ENCODE measurements at regions not wholly inside any gene's neighbourhood (a gene's known extent, or its start where the extent isn't known, plus 50 kb on each side); places are given as distances from the start of the nearest gene placed in this dataset.

- Mint-ChIP-seq H3K9me3 (no peaks in the 10 kb centered on the region), H3K4me3 (no peak overlapping the region), H3K27ac (ENCODE audit: low read depth) (no peak overlapping the region), H3K36me3 (ENCODE audit: insufficient read depth) (no peaks in the 10 kb centered on the region), H3K4me1 (peaks cover 4% of the 10 kb centered on the region), H3K27me3 (no peaks in the 10 kb centered on the region)
- DNase-seq (ENCODE audit: low spot score in 2 of 2): no peak
- ATAC-seq (replicated peaks; ENCODE audit: extremely low read depth, poor library complexity, severe bottlenecking): no peak
Measured at GRCh38 chr14:89649451-89650075, 232.5 kb upstream of the FOXN3 start.

- H3K4me3 Mint-ChIP-seq: no peak overlapping the region
- no peaks in the 10 kb centered on the region for H3K9me3 Mint-ChIP-seq
- H3K4me1 Mint-ChIP-seq: peaks cover 4% of the 10 kb centered on the region
- ATAC-seq (replicated peaks; ENCODE audit: extremely low read depth, poor library complexity, severe bottlenecking) (no peak), DNase-seq (ENCODE audit: low spot score in 2 of 2) (no peak)
- no peak overlapping the region for H3K27ac Mint-ChIP-seq (ENCODE audit: low read depth)
- H3K27me3 Mint-ChIP-seq: no peaks in the 10 kb centered on the region
- no peaks in the 10 kb centered on the region for H3K36me3 Mint-ChIP-seq (ENCODE audit: insufficient read depth)
Measured at GRCh38 chr14:89648924-89649323, 231.9 kb upstream of the FOXN3 start.

DNA sequence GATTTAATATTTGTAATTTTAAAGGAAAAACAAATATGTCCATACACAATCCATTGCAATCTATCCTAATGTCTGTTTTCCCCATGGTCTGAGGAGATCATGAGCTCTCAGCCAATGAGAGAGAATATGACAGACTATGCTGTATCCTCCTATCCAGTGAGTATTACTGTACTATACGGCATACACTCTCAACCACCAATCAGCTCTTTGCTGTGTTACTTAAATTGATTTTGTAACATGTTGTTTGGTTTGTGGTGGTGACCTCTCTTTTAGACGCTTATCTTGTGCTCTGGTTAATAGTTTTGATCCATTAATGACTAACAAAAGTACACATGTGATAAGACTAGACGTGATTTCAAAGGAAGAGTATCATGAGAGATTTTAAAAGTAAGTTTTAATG, 231.5 kb upstream of the FOXN3 start:
- H3K4me3 Mint-ChIP-seq: no peak overlapping the region
- H3K4me1 Mint-ChIP-seq: peaks cover 4% of the 10 kb centered on the region
- H3K9me3 Mint-ChIP-seq: no peaks in the 10 kb centered on the region
- ATAC-seq (replicated peaks; ENCODE audit: extremely low read depth, poor library complexity, severe bottlenecking): no peak
- H3K36me3 Mint-ChIP-seq (ENCODE audit: insufficient read depth): no peaks in the 10 kb centered on the region
- H3K27me3 Mint-ChIP-seq: no peaks in the 10 kb centered on the region
- H3K27ac Mint-ChIP-seq (ENCODE audit: low read depth): no peak overlapping the region
- no peak for DNase-seq (ENCODE audit: low spot score in 2 of 2)

GRCh38 chr14:89646971-89647370, 229.9 kb upstream of the FOXN3 start:
- no peak overlapping the region for H3K4me3 Mint-ChIP-seq
- no peak for ATAC-seq (replicated peaks; ENCODE audit: extremely low read depth, poor library complexity, severe bottlenecking)
- no peaks in the 10 kb centered on the region for H3K9me3 Mint-ChIP-seq
- no peak overlapping the region for H3K27ac Mint-ChIP-seq (ENCODE audit: low read depth)
- no peak for DNase-seq (ENCODE audit: low spot score in 2 of 2)
- peaks cover 1% of the 10 kb centered on the region for H3K36me3 Mint-ChIP-seq (ENCODE audit: insufficient read depth)
- H3K27me3 Mint-ChIP-seq: no peaks in the 10 kb centered on the region
- peaks cover 4% of the 10 kb centered on the region for H3K4me1 Mint-ChIP-seq

DNA sequence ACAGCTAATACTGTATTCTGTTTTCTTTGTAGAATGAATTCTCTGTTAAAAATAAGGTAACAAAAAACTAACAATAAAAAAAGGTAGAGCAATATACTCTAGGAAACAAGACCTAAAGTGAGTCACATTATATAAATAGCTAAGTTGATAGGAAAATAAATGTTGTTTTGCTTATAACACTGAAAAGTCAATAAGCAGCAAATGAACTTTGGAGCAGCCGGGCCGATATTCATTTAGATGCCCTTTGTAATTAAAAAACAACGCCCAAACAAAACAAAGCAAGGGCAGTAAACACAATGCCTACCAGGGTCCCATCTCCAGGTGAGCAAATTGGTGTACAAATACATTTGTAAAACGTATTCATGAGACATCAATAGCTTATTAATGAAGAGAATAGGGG, 227.6 kb upstream of the FOXN3 start:
- Mint-ChIP-seq H3K4me1 (peaks cover 17% of the 10 kb centered on the region), H3K27me3 (no peaks in the 10 kb centered on the region), H3K27ac (ENCODE audit: low read depth) (no peak overlapping the region), H3K36me3 (ENCODE audit: insufficient read depth) (peaks cover 1% of the 10 kb centered on the region), H3K4me3 (no peak overlapping the region), H3K9me3 (no peaks in the 10 kb centered on the region)
- DNase-seq (ENCODE audit: low spot score in 2 of 2): no peak
- no peak for ATAC-seq (replicated peaks; ENCODE audit: extremely low read depth, poor library complexity, severe bottlenecking)

- Mint-ChIP-seq H3K9me3 (no peaks in the 10 kb centered on the region), H3K4me3 (peak overlapping the region; percentile 49), H3K27ac (ENCODE audit: low read depth) (peak overlapping the region; percentile 63), H3K4me1 (peaks cover 28% of the 10 kb centered on the region), H3K27me3 (no peaks in the 10 kb centered on the region), H3K36me3 (ENCODE audit: insufficient read depth) (peaks cover 2% of the 10 kb centered on the region)
- DNase-seq (ENCODE audit: low spot score in 2 of 2): no peak
- ATAC-seq (replicated peaks; ENCODE audit: extremely low read depth, poor library complexity, severe bottlenecking): peak; percentile 77
Measured at GRCh38 chr14:89641495-89642175, 224.6 kb upstream of the FOXN3 start.

GRCh38 chr14:89640141-89640540, 223.1 kb upstream of the FOXN3 start:
- Mint-ChIP-seq H3K27me3 (no peaks in the 10 kb centered on the region), H3K4me1 (peaks cover 28% of the 10 kb centered on the region), H3K27ac (ENCODE audit: low read depth) (peak overlapping the region; percentile 42), H3K9me3 (no peaks in the 10 kb centered on the region), H3K36me3 (ENCODE audit: insufficient read depth) (peaks cover 2% of the 10 kb centered on the region), H3K4me3 (no peak overlapping the region)
- no peak for ATAC-seq (replicated peaks; ENCODE audit: extremely low read depth, poor library complexity, severe bottlenecking)
- DNase-seq (ENCODE audit: low spot score in 2 of 2): no peak

DNA sequence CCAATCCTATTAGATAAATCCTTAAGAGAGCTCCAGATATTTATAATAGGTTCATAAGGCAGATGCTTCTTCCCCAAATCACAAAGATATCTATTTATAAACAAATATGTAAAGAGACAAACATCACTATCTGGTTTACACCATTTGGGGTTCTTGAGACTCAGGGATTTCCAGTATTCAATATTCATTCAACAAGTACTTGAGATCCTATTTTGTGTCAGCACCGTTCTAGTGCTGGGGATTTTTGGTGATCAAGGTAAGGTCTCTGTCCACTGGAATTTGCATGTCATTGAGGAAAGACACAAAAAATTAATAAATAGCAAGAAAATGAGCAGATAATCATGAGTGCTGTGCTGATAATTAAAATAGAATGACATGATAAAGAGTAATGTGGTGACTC, 222.7 kb upstream of the FOXN3 start:
- no peaks in the 10 kb centered on the region for H3K27me3 Mint-ChIP-seq
- no peak for DNase-seq (ENCODE audit: low spot score in 2 of 2)
- H3K4me1 Mint-ChIP-seq: peaks cover 28% of the 10 kb centered on the region
- no peak overlapping the region for H3K4me3 Mint-ChIP-seq
- peak overlapping the region; percentile 42 for H3K27ac Mint-ChIP-seq (ENCODE audit: low read depth)
- H3K9me3 Mint-ChIP-seq: no peaks in the 10 kb centered on the region
- ATAC-seq (replicated peaks; ENCODE audit: extremely low read depth, poor library complexity, severe bottlenecking): no peak
- peaks cover 2% of the 10 kb centered on the region for H3K36me3 Mint-ChIP-seq (ENCODE audit: insufficient read depth)

DNA sequence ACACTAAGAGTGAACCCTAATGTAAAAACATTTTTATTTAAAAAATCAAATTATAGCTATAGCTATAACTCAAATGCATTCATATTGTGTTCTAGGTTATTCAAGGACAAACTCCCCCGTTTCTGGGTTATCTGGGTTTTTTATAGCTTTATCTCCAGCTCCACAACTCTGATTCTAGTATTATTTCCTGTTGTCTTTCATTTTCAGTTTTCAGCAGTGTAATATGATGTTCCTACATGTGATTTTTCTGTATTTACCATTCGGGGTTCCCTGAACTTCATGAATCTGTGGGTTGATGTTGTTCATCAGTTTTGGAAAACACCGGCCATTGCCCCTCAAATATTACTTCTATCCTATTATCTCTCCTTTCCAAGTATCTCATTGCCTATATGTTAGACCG, 221.9 kb upstream of the FOXN3 start:
- peak overlapping the region; percentile 42 for H3K27ac Mint-ChIP-seq (ENCODE audit: low read depth)

GRCh38 chr14:89637581-89637980, 220.5 kb upstream of the FOXN3 start:
- peaks cover 2% of the 10 kb centered on the region for H3K36me3 Mint-ChIP-seq (ENCODE audit: insufficient read depth)
- H3K27ac Mint-ChIP-seq (ENCODE audit: low read depth): no peak overlapping the region
- ATAC-seq (replicated peaks; ENCODE audit: extremely low read depth, poor library complexity, severe bottlenecking) (no peak), DNase-seq (ENCODE audit: low spot score in 2 of 2) (no peak)
- H3K4me1 Mint-ChIP-seq: peaks cover 34% of the 10 kb centered on the region
- no peaks in the 10 kb centered on the region for H3K9me3 Mint-ChIP-seq
- no peak overlapping the region for H3K4me3 Mint-ChIP-seq
- no peaks in the 10 kb centered on the region for H3K27me3 Mint-ChIP-seq

More for the DNA sequence above, 221.9 kb upstream of the FOXN3 start:
- DNase-seq (ENCODE audit: low spot score in 2 of 2) (no peak), ATAC-seq (replicated peaks; ENCODE audit: extremely low read depth, poor library complexity, severe bottlenecking) (no peak)
- H3K9me3 Mint-ChIP-seq: no peaks in the 10 kb centered on the region
- H3K4me3 Mint-ChIP-seq: peak overlapping the region; percentile 25
- peaks cover 2% of the 10 kb centered on the region for H3K36me3 Mint-ChIP-seq (ENCODE audit: insufficient read depth)
- H3K4me1 Mint-ChIP-seq: peaks cover 28% of the 10 kb centered on the region
- no peaks in the 10 kb centered on the region for H3K27me3 Mint-ChIP-seq

DNA sequence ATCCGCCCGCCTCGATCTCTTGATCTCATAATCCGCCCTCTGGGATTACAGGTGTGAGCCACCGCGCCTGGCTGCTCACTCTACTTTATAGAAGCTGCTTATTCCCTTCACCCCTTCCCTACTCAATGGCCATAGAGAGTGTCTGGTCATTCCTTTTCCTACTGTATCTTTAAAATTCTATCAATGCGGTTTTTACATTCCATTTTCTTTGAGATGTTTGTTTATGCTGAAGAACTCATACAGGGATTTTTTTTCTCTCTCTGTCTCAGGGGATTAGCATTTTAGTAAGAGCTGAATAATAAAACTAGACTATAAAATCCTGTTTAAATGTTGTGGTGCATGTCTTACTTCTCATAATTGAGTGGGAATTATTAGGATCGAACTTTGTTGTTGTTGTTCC, 218.6 kb upstream of the FOXN3 start:
- Mint-ChIP-seq H3K36me3 (ENCODE audit: insufficient read depth) (peaks cover 3% of the 10 kb centered on the region), H3K9me3 (no peaks in the 10 kb centered on the region), H3K27ac (ENCODE audit: low read depth) (no peak overlapping the region), H3K4me3 (no peak overlapping the region), H3K27me3 (no peaks in the 10 kb centered on the region), H3K4me1 (peaks cover 35% of the 10 kb centered on the region)
- no peak for ATAC-seq (replicated peaks; ENCODE audit: extremely low read depth, poor library complexity, severe bottlenecking)
- DNase-seq (ENCODE audit: low spot score in 2 of 2): no peak

GRCh38 chr14:89634037-89634436, 217.0 kb upstream of the FOXN3 start:
- no peak overlapping the region for H3K27ac Mint-ChIP-seq (ENCODE audit: low read depth)
- no peak for ATAC-seq (replicated peaks; ENCODE audit: extremely low read depth, poor library complexity, severe bottlenecking)
- H3K27me3 Mint-ChIP-seq: no peaks in the 10 kb centered on the region
- H3K36me3 Mint-ChIP-seq (ENCODE audit: insufficient read depth): peaks cover 1% of the 10 kb centered on the region
- no peaks in the 10 kb centered on the region for H3K9me3 Mint-ChIP-seq
- no peak for DNase-seq (ENCODE audit: low spot score in 2 of 2)
- H3K4me3 Mint-ChIP-seq: no peak overlapping the region
- peaks cover 33% of the 10 kb centered on the region for H3K4me1 Mint-ChIP-seq

- Mint-ChIP-seq H3K9me3 (peaks cover 5% of the 10 kb centered on the region), H3K27ac (ENCODE audit: low read depth) (no peak overlapping the region), H3K27me3 (no peaks in the 10 kb centered on the region), H3K4me3 (no peak overlapping the region), H3K36me3 (ENCODE audit: insufficient read depth) (peaks cover 1% of the 10 kb centered on the region), H3K4me1 (peaks cover 37% of the 10 kb centered on the region)
- ATAC-seq (replicated peaks; ENCODE audit: extremely low read depth, poor library complexity, severe bottlenecking) (no peak), DNase-seq (ENCODE audit: low spot score in 2 of 2) (no peak)
Measured at GRCh38 chr14:89630101-89630829, 213.2 kb upstream of the FOXN3 start.
